Natural killer cell (primary cell): ENCODE measurements at regions not wholly inside any gene's neighbourhood (a gene's known extent, or its start where the extent isn't known, plus 50 kb on each side); places are given as distances from the start of the nearest gene placed in this dataset.

ENCODE experiments used
- ATAC-seq, 3 donors: fragments of 150-1000 bp in 2 of 3; fragments of 200-7000 bp in 1 of 3; cut with Tn5 transposase; 1 replicate in 1 of 3; 2 replicates in 2 of 3; pipeline ENCODE4 v1.10.0; 2021; ENCODE audit warnings: mild to moderate bottlenecking in 2 of 3, moderate library complexity in 2 of 3
- DNase-seq, 2 donors: peaks; one replicate each; pipeline versions ENCODE4 v3.0.0 to v3.0.0-alpha.2; 2013 to 2021; ENCODE audit warnings: mixed read lengths in 1 of 2
- H3K27ac ChIP-seq: one replicate; pipeline ENCODE4 v1.5.1; 2013; ENCODE audit warnings: mild to moderate bottlenecking, low read length
- H3K27me3 ChIP-seq: one replicate; pipeline ENCODE4 v1.6.1; 2013; ENCODE audit warnings: low read length; ENCODE audit not compliant: control insufficient read depth, insufficient read depth
- H3K36me3 ChIP-seq: one replicate; pipeline ENCODE4 v1.6.1; 2013; ENCODE audit warnings: low read length; ENCODE audit not compliant: control insufficient read depth, insufficient read depth
- H3K4me1 ChIP-seq: one replicate; pipeline ENCODE4 v1.6.1; 2013; ENCODE audit warnings: low read length; ENCODE audit not compliant: control insufficient read depth, insufficient read depth
- H3K4me3 ChIP-seq: one replicate; pipeline ENCODE4 v1.5.1; 2013; ENCODE audit warnings: low read length
- H3K9me3 ChIP-seq: one replicate; pipeline ENCODE4 v1.6.1; 2013; ENCODE audit warnings: low read length; ENCODE audit not compliant: control insufficient read depth, insufficient read depth
- H3K27ac Mint-ChIP-seq, 2 donors: one replicate each; pipeline ENCODE4 v1.8.0; 2022; ENCODE audit warnings: mild to moderate bottlenecking in 2 of 2, mixed read lengths in 2 of 2, moderate library complexity in 1 of 2
- H3K27me3 Mint-ChIP-seq, 2 donors: one replicate each; pipeline ENCODE4 v1.8.0; 2022; ENCODE audit warnings: low read depth in 2 of 2, mixed read lengths in 2 of 2
- H3K36me3 Mint-ChIP-seq: one replicate; pipeline ENCODE4 v1.8.0; 2022; ENCODE audit warnings: mixed read lengths
- H3K4me1 Mint-ChIP-seq, 2 donors: one replicate each; pipeline ENCODE4 v1.8.0; 2022; ENCODE audit warnings: mixed read lengths in 2 of 2
- H3K4me3 Mint-ChIP-seq: one replicate; pipeline ENCODE4 v1.8.0; 2022; ENCODE audit warnings: mild to moderate bottlenecking, moderate library complexity, mixed read lengths
- H3K9me3 Mint-ChIP-seq, 2 donors: one replicate each; pipeline ENCODE4 v1.8.0; 2022; ENCODE audit warnings: mixed read lengths in 2 of 2
- WGBS: methylation state at CpG from one replicate; pipeline ENCODE4 v1.1.7; 2013; ENCODE audit warnings: missing lambda C conversion rate; ENCODE audit not compliant: insufficient coverage; 5-methylcytosine and 5-hydroxymethylcytosine counted together
- intact Hi-C: fragments of 100-400 bp; cut with micrococcal nuclease; formaldehyde crosslinking; loops from one replicate; pipeline ENCODE4 v1.14.2; 2022
- TF ChIP-seq, protein P1 (sequence below): fragments of 200-600 bp; IDR thresholded peaks from one replicate; pipeline ENCODE4 v1.8.0; 2022; ENCODE audit warnings: antibody characterized with exemption

DNA sequence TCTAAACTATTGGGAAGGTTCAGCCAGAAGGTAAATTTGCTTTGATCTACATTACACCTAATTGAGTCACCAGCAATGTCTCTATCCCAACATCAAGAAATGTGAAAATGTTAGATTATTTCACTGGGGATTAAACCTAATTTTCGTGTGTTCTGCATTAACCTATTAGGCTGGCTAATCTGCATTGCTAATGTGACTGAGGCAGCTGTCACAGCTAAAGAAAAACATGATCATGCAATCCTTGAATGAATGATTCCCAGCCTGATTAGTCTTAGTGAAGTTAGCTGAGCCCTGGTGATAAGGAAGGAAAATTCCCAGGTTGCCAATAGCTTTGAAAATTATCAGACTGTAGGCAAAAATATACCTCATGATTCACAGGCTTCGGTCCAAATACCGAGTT, 135.3 kb downstream of the LINC00237 start:
- Mint-ChIP-seq H3K9me3 (no peaks in the 10 kb centered on the region), H3K27me3 (peaks cover 2 to 22% of the 10 kb centered on the region in 2 donors), H3K27ac (no peak overlapping the region), H3K36me3 (no peaks in the 10 kb centered on the region), H3K4me3 (no peak overlapping the region), H3K4me1 (no peaks in the 10 kb centered on the region)
- no peak overlapping the region for H3K4me3 ChIP-seq
- TF ChIP-seq, protein P1, sequence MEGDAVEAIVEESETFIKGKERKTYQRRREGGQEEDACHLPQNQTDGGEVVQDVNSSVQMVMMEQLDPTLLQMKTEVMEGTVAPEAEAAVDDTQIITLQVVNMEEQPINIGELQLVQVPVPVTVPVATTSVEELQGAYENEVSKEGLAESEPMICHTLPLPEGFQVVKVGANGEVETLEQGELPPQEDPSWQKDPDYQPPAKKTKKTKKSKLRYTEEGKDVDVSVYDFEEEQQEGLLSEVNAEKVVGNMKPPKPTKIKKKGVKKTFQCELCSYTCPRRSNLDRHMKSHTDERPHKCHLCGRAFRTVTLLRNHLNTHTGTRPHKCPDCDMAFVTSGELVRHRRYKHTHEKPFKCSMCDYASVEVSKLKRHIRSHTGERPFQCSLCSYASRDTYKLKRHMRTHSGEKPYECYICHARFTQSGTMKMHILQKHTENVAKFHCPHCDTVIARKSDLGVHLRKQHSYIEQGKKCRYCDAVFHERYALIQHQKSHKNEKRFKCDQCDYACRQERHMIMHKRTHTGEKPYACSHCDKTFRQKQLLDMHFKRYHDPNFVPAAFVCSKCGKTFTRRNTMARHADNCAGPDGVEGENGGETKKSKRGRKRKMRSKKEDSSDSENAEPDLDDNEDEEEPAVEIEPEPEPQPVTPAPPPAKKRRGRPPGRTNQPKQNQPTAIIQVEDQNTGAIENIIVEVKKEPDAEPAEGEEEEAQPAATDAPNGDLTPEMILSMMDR: no peak
- ATAC-seq: no peak
- no peaks in the 10 kb centered on the region for H3K36me3 ChIP-seq
- no peak for DNase-seq
- intact Hi-C loops: no loop called here
- WGBS: 44% methylated on average over 3 of the region's 3 CpGs
- no peaks in the 10 kb centered on the region for H3K9me3 ChIP-seq
- H3K27me3 ChIP-seq: no peaks in the 10 kb centered on the region
- no peak overlapping the region for H3K27ac ChIP-seq
- H3K4me1 ChIP-seq: no peaks in the 10 kb centered on the region

DNA sequence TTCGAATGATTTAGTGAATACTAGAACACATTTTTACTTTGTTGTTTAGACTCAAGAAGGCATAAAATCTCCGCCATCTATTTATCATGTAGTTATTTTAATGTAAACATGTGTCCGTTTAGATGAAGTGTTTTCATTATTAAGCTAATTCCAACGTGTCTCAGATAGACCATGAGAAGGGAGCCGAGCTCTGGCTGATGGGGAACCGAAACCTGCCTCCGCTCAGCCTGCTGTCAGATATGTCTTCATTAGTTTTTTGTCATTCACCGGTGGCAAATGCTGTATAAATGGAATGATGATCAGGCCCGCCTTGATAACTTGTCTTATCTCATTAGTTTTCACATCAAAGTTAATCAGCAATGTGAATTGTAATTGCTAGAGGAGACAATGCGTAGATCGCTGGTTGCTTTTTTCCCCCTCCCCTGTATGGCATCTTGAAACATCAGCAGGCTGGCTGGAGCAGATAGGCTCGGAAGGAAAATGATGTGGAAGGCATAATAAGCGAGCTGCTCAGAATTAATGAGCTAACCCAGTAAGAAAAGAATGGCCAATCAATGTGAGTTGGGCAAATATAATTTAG, 136.4 kb downstream of the LINC00237 start:
- Mint-ChIP-seq H3K4me3 (no peak overlapping the region), H3K27me3 (peaks cover 2 to 22% of the 10 kb centered on the region in 2 donors), H3K36me3 (no peaks in the 10 kb centered on the region), H3K9me3 (no peaks in the 10 kb centered on the region), H3K4me1 (no peaks in the 10 kb centered on the region), H3K27ac (no peak overlapping the region)
- Histone ChIP-seq H3K9me3 (no peaks in the 10 kb centered on the region), H3K36me3 (no peaks in the 10 kb centered on the region), H3K4me3 (no peak overlapping the region), H3K4me1 (no peaks in the 10 kb centered on the region), H3K27me3 (no peaks in the 10 kb centered on the region), H3K27ac (no peak overlapping the region)
- 83% methylated on average over 10 of the region's 13 CpGs for WGBS
- no peak for ATAC-seq
- no peak for DNase-seq
- intact Hi-C loops: no loop called here
- TF ChIP-seq, protein P1: no peak

DNA sequence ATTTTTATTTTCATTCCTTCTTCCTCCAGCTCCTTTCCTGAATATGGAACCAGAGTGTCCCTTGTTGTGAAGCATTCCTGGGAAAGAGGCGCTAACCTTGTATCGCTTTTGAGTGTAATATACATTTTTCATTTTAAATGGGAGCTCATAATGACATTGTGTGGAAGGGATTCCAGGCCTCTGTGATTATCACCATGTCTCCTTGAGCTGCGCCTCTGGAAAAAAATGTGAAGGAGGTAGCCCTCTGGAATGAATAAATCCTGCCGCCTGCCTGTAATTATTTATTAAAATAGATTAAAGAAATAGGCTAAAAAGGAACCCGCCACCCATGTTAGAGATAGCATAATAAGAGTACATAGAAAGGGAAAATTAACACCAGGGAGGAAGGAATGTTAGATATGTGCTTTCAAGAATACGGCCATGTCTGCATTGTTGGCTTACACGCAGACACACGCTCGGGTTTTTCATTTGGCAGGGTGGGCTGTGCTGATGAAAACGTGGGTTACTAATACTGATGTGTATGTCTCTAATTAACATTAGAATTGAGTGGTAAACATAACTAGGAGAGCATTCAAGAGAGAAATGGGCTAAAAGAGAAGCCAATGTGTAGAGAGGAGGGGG, 138.5 kb downstream of the LINC00237 start:
- no peaks in the 10 kb centered on the region for H3K9me3 Mint-ChIP-seq
- 86% methylated on average over 10 of the region's 10 CpGs for WGBS
- TF ChIP-seq, protein P1: no peak
- Histone ChIP-seq H3K4me3 (no peak overlapping the region), H3K27me3 (no peaks in the 10 kb centered on the region), H3K4me1 (no peaks in the 10 kb centered on the region), H3K9me3 (no peaks in the 10 kb centered on the region), H3K36me3 (no peaks in the 10 kb centered on the region), H3K27ac (no peak overlapping the region)
- no peak for ATAC-seq
- peaks cover 2 to 22% of the 10 kb centered on the region in 2 donors for H3K27me3 Mint-ChIP-seq
- H3K27ac Mint-ChIP-seq: no peak overlapping the region
- DNase-seq: no peak
- no peak overlapping the region for H3K4me3 Mint-ChIP-seq
- no peaks in the 10 kb centered on the region for H3K36me3 Mint-ChIP-seq
- intact Hi-C loops: no loop called here
- H3K4me1 Mint-ChIP-seq: no peaks in the 10 kb centered on the region

DNA sequence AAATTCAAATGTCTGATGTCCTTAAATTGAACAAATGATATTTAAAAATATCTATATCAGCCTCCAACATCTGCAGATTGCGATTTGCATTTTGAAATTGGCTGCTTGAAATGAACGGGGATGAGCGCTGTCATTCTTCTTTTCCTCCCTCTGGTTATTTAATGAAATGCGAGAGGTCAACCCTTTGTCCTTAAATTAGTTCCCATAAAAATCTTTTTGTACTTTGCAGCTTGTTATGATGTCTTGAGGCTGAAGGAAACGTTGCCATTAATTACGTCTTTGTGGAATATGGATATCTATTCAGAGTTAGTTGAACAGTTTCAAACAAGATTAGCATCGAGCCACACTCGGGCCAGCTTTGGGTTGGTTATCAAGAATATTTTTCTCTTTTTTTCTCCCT, 140.0 kb downstream of the LINC00237 start:
- TF ChIP-seq, protein P1: no peak
- H3K4me3 Mint-ChIP-seq: no peak overlapping the region
- no peak for ATAC-seq
- intact Hi-C loops: no loop called here
- no peaks in the 10 kb centered on the region for H3K36me3 Mint-ChIP-seq
- no peaks in the 10 kb centered on the region for H3K9me3 Mint-ChIP-seq
- Histone ChIP-seq H3K27me3 (no peaks in the 10 kb centered on the region), H3K27ac (no peak overlapping the region), H3K4me3 (no peak overlapping the region), H3K36me3 (no peaks in the 10 kb centered on the region), H3K4me1 (no peaks in the 10 kb centered on the region), H3K9me3 (no peaks in the 10 kb centered on the region)
- peaks cover 2 to 18% of the 10 kb centered on the region in 2 donors for H3K27me3 Mint-ChIP-seq
- 81% methylated on average over 5 of the region's 8 CpGs for WGBS
- DNase-seq: no peak
- no peaks in the 10 kb centered on the region for H3K4me1 Mint-ChIP-seq
- H3K27ac Mint-ChIP-seq: no peak overlapping the region
